Mucosa of rectum (tissue), 2 donors: ENCODE measurements at regions not wholly inside any gene's neighbourhood (a gene's known extent, or its start where the extent isn't known, plus 50 kb on each side); places are given as distances from the start of the nearest gene placed in this dataset.

Experiments used
- H3K27ac ChIP-seq, 2 donors: one replicate each; pipeline ENCODE4 v1.7.0; 2013; ENCODE audit warnings: inconsistent platforms in 2 of 2, low read depth in 2 of 2, low read length in 2 of 2
- H3K27me3 ChIP-seq, 2 donors: one replicate each; pipeline ENCODE4 v1.7.0; 2013; ENCODE audit warnings: low read length in 2 of 2; ENCODE audit not compliant: control insufficient read depth in 2 of 2, insufficient read depth in 2 of 2
- H3K36me3 ChIP-seq, 2 donors: one replicate each; pipeline ENCODE4 v1.7.0; 2013; ENCODE audit warnings: low read length in 2 of 2; ENCODE audit not compliant: control insufficient read depth in 2 of 2, insufficient read depth in 2 of 2
- H3K4me1 ChIP-seq, 2 donors: one replicate each; pipeline ENCODE4 v1.7.0; 2013; ENCODE audit warnings: low read length in 2 of 2, mild to moderate bottlenecking in 1 of 2; ENCODE audit not compliant: control insufficient read depth in 2 of 2, insufficient read depth in 2 of 2
- H3K4me3 ChIP-seq, 2 donors: one replicate each; pipeline ENCODE4 v1.7.0; 2013; ENCODE audit warnings: low read length in 2 of 2
- H3K9ac ChIP-seq, 2 donors: one replicate each; pipeline ENCODE4 v1.7.0; 2013; ENCODE audit warnings: low read length in 2 of 2, low read depth in 1 of 2, mild to moderate bottlenecking in 1 of 2
- H3K9me3 ChIP-seq, 2 donors: one replicate each; pipeline ENCODE4 v1.7.0; 2013; ENCODE audit warnings: low read length in 2 of 2; ENCODE audit not compliant: control insufficient read depth in 2 of 2
- donor health status: healthy.
- donor health status: Normal muscosa, but diverticular disease.

GRCh38 chr11:29435421-29435820, 581.4 kb downstream of the KCNA4 start:
- Histone ChIP-seq H3K4me1 (no peaks in the 10 kb centered on the region), H3K27ac (no peak overlapping the region), H3K9me3 (no peaks in the 10 kb centered on the region), H3K4me3 (no peak overlapping the region), H3K27me3 (no peaks in the 10 kb centered on the region), H3K36me3 (no peaks in the 10 kb centered on the region), H3K9ac (no peak overlapping the region)

DNA sequence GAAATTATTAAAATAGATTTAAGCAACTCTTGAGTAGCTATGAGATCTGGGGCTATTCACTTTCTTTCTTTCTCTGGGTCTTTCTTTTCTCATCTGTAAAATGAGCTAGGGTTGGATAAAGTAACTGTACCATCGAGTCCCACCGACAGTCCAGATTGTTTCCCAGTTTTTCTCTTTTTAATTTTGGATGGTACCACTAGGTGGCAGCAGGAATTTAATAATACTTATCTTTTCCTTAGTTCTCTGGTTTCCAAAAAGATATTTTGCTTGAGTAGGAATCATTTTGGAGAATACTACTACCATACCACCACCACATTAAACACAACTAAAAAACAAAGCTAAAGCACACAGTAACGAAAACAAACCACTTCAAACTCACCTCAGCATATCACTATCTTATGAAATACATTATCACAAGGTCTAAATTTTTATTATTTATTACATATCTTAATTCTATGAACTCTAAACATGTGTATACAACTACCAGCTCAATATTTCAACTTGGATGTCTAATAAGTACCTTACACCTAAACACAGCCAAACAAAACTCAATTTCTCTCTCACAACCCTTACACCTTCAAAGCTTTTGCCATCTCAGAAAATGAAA, 584.0 kb downstream of the KCNA4 start:
- Histone ChIP-seq H3K4me3 (no peak overlapping the region), H3K36me3 (no peaks in the 10 kb centered on the region), H3K9ac (no peak overlapping the region), H3K27me3 (no peaks in the 10 kb centered on the region), H3K4me1 (no peaks in the 10 kb centered on the region), H3K27ac (no peak overlapping the region), H3K9me3 (no peaks in the 10 kb centered on the region)

GRCh38 chr11:29405305-29405704, 611.5 kb downstream of the KCNA4 start:
- H3K27ac ChIP-seq: no peak overlapping the region
- H3K36me3 ChIP-seq: no peaks in the 10 kb centered on the region
- no peak overlapping the region for H3K4me3 ChIP-seq
- no peak overlapping the region for H3K9ac ChIP-seq
- no peaks in the 10 kb centered on the region for H3K9me3 ChIP-seq
- H3K4me1 ChIP-seq: no peaks in the 10 kb centered on the region
- H3K27me3 ChIP-seq: no peaks in the 10 kb centered on the region

DNA sequence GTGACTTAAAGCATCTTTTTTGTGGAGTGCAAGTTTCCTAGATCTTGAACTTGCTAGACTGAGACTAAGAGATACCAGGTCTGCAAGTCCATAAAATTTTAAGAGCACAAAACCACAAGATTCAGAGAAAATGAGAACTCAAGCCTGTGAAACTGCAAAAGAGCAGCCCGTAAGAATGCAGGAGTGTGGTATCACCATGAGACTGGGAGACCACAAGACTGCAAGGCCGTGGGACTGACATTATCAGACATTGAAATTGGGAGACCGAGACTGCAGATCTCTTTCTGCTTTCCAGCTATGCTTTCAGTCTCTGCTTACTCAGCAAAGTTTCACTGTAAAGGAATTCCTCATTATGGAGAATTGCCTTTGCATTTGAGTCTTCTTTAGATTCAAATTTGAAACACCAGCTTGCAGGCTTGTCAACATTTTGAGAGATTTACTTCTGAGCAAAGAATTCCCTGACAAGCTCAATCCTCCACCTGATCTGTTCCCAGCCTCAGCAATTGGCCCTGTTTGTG, 621.2 kb downstream of the KCNA4 start:
- Histone ChIP-seq H3K27ac (no peak overlapping the region), H3K9me3 (peaks cover 0 to 2% of the 10 kb centered on the region in 2 donors), H3K4me3 (no peak overlapping the region), H3K27me3 (no peaks in the 10 kb centered on the region), H3K4me1 (no peaks in the 10 kb centered on the region), H3K9ac (no peak overlapping the region), H3K36me3 (no peaks in the 10 kb centered on the region)

- no peaks in the 10 kb centered on the region for H3K27me3 ChIP-seq
- H3K27ac ChIP-seq: no peak overlapping the region
- H3K4me3 ChIP-seq: no peak overlapping the region
- no peaks in the 10 kb centered on the region for H3K9me3 ChIP-seq
- no peak overlapping the region for H3K9ac ChIP-seq
- H3K36me3 ChIP-seq: no peaks in the 10 kb centered on the region
- H3K4me1 ChIP-seq: no peaks in the 10 kb centered on the region
Observed at GRCh38 chr11:29389793-29390192, 627.0 kb downstream of the KCNA4 start.

DNA sequence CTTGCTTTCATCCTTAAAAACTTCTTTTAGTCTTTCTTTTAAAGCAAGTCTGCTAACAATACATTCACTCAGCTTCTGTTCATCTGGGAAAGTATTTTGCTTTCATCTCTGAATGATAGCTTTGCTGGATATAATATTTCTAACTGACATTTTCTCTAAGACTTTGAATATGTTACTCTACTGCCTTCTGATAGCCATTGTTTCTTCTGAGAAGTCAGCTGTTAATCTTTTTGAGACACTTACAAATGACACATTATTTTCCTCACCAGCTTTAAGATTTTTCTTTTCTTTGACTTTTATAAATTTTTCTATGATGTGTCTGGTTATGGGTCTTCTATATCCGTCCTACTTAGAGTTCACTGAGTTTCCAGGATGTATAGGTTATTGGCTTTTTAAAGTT, 643.1 kb downstream of the KCNA4 start:
- Histone ChIP-seq H3K9me3 (peaks cover 0 to 3% of the 10 kb centered on the region in 2 donors), H3K27me3 (no peaks in the 10 kb centered on the region), H3K4me1 (no peaks in the 10 kb centered on the region), H3K36me3 (no peaks in the 10 kb centered on the region), H3K9ac (no peak overlapping the region), H3K27ac (no peak overlapping the region), H3K4me3 (no peak overlapping the region)

DNA sequence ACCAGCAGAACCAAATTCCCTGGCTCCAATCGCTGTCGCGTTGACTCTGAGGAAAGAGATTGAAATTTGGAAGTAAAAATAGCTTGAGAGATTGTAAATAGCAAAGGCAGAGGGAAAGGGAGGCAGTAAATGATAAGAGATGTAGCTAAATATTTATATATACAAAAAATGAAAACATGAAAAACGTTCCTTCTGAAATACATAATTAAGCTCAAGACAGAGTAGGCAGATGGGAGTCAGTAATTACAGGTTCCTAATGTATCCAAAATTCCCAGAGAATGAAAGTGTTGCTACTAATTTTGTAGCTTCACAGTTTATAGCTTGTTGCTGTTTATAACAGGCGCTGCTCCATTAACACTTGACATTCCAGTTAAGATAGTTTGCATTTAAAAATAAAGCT, 648.7 kb downstream of the KCNA4 start:
- H3K27me3 ChIP-seq: no peaks in the 10 kb centered on the region
- H3K4me1 ChIP-seq: no peaks in the 10 kb centered on the region
- H3K9me3 ChIP-seq: no peaks in the 10 kb centered on the region
- no peak overlapping the region for H3K4me3 ChIP-seq
- H3K9ac ChIP-seq: no peak overlapping the region
- no peaks in the 10 kb centered on the region for H3K36me3 ChIP-seq
- H3K27ac ChIP-seq: no peak overlapping the region

DNA sequence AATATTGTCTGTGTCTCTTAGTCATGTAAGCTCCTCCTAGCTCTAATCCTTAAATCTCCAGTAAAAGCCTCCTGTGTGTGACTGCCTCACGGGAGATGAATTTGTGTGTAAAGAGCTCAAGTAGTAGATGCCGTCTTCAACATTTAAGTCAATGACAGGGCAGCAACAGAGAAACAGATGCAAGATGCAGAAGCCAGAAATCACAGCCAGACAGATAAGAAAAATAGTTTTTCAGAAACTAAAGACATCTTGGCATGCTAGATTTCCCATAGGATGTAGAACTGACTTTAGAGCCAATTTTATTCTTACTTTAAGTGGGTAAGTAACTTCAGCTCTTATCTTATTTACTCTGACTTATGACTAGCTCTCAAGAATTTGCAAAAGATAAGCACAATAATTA, 652.8 kb downstream of the KCNA4 start:
- Histone ChIP-seq H3K4me1 (no peaks in the 10 kb centered on the region), H3K36me3 (no peaks in the 10 kb centered on the region), H3K27ac (no peak overlapping the region), H3K27me3 (no peaks in the 10 kb centered on the region), H3K9ac (no peak overlapping the region), H3K4me3 (no peak overlapping the region), H3K9me3 (no peaks in the 10 kb centered on the region)

DNA sequence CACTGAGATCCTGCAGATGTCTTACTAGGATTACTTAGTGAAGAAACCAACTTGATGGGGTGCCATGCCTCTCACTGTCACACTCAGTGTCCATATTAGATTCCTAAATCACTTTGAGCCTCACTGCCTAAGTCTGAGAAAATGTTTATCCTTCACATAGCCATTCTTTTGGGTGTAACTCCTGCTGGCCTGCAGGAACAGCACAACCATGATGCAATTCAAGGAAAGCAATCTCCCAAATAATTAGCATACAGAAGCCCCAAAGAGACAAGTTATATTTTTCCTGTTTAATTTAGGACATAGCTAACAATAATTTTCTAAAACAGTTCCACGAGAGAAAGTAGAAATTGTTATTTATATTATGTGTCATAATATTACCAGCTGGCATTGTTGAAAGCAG, 655.5 kb downstream of the KCNA4 start:
- H3K9ac ChIP-seq: no peak overlapping the region
- no peak overlapping the region for H3K4me3 ChIP-seq
- no peaks in the 10 kb centered on the region for H3K9me3 ChIP-seq
- H3K27me3 ChIP-seq: no peaks in the 10 kb centered on the region
- no peaks in the 10 kb centered on the region for H3K36me3 ChIP-seq
- no peaks in the 10 kb centered on the region for H3K4me1 ChIP-seq
- no peak overlapping the region for H3K27ac ChIP-seq

- H3K9ac ChIP-seq: no peak overlapping the region
- no peaks in the 10 kb centered on the region for H3K36me3 ChIP-seq
- no peaks in the 10 kb centered on the region for H3K27me3 ChIP-seq
- no peak overlapping the region for H3K27ac ChIP-seq
- H3K9me3 ChIP-seq: no peaks in the 10 kb centered on the region
- H3K4me3 ChIP-seq: no peak overlapping the region
- no peaks in the 10 kb centered on the region for H3K4me1 ChIP-seq
Observed at GRCh38 chr11:29353833-29354232, 663.0 kb downstream of the KCNA4 start.
